GM18870 (cell line): ENCODE measurements at regions not wholly inside any gene's neighbourhood (a gene's known extent, or its start where the extent isn't known, plus 50 kb on each side); places are given as distances from the start of the nearest gene placed in this dataset.
"Not testable (repeated sequence)": the region's sequence is repeated elsewhere in the genome, so short reads cannot be mapped to it uniquely, and the experiment has no call there.

Experiments used
- ATAC-seq: cut with Tn5 transposase; IDR thresholded peaks from one replicate; pipeline ENCODE4 v1.9.1; 2021; ENCODE audit warnings: moderate library complexity; ENCODE audit not compliant: unreplicated experiment

DNA sequence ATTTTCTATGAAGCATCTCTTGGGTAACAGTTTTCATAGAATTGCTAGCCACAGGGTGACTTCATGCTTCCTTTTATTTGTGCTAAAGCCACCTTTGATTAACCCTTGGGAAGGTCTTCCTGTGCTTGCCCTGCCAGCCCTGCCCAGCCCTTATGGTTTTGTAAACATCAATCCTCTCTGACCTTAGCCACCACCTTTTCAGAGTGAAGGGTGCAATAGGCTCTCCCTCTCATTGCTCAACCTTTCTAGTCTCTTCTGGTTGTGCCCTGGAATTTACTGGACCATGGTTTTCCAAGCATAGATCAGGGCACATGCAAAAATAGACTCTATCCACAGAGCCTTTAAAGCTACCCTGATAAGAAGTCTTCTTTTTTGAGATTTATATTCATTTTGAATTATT, 77.7 kb upstream of the FRMD6 start:
- no peak for ATAC-seq

DNA sequence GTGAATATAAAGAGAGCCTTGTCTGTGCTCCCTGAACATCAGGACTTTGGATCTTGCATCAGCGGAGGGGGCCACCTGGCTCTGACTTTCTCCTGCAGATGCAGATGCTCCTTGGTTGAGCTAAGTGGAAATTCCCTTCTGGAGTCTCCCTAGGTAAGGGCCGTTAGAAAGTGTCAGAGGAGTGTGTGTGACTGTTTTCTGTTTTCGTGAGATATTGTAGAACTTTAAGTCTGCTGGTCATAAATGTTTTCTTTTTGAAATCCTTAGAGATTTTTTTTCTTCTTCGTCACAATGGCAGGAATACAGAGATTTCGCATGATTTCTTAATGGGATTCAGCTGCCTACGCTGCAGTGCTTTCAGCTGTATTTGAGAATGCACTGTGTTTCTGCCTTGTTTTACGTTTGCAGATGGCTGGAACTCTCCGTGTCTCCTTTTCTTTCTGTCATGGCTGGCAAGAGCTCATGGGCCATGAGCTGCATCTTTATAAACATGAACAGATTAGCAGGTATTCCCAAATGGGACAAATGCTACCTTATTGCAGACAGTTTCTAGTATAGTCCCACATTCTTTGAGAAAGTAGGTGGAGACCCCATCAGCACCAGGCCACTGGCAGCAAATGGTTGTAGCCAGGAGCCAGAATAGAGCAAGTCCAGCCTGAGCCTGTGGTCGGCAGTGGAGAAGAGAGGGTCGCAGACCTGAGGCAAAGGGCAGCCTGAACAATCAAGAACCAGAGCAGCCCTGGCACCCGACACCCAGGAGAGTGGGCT, 76.2 kb upstream of the FRMD6 start:
- ATAC-seq: no peak

DNA sequence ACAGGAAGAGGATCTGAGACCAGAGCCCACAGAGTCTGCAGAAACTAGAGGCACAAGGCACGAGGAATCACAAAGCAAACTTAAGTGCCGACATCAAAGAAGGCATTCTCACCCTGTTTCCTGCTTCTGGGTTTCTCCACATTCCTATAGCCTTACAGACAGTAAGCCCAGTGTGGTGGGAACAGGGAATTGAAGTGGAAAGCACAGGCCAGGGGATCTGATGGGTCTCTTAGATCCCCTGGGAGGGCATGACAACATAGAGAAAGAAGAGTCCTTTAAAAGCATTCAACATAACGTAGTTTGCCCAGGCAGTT, 75.6 kb upstream of the FRMD6 start:
- no peak for ATAC-seq

DNA sequence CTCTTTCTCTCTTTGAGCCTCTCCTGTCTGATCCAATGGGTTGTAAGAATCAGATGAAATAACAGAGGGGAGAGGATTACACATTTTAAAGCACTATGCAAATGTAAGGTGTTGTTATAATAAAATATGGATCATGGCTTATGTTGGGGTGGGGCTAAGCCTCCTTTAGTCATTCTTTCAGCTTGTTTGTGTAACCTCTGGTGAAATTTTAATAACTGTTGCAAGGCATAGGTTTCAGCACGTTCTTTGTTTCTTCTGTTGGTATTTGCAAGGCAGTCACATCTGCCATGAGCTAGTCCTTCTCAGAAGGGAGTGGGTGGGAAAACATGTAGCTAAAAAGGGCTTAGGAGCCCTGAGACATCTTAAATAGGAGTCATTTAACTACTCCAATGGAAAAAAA, 74.8 kb upstream of the FRMD6 start:
- ATAC-seq: no peak

DNA sequence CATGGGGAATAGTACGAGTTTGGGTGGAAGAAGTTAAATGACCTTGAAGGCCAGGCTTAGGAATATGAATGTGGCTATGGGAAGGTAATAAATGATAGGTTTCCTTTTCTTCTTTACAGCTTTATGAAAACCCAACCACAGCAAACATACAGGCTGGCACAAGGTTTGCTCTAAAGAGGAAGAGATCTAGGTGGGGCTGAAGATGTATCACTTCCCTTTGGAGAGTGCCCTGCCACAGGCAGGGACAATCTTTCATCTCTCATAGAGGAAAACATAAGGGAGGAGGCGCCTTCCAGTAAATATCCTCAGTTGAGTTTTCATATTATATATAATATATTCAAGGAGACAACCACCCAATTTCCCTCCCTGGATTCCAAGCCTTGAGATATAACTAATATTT, 72.9 kb upstream of the FRMD6 start:
- no peak for ATAC-seq

DNA sequence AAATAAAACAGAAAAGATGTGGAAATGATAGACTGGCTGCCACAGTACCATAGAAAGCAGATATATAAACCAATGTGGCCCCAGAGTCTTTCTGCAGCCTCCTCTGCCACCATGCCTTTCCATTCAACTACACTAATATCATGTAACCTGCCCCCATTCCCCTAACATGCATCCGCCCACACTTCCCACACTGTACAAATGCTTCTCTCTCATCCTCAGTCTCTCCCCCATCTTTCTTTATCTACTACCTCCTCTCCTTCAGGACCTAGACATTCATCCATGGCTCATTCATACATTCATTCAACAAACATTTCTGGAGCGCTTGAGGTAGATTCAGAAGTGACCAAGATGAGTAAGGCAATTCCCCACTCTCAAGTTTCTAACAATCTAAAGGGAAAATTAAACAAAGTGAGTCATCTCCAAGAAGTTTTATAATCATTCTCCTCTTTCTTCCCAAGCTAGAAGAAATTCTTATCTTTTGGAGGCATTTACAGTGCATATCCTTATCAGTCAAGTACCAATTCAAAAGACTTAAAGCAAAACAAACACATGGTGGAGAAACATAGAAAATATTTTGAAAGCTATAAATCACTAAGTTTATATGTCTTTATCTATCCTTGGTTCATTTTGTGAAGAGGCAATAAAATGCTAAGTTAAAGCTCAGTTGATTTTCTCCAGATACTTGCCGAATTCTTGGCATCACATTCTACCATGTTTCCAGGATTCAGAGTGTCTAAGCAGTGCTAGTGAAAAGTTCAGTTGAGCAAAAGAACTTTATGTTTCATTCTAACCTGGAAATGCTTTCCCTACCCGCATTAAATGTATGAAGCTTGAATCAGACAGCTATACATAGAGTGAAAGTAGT, 70.5 kb upstream of the FRMD6 start:
- ATAC-seq: no peak

DNA sequence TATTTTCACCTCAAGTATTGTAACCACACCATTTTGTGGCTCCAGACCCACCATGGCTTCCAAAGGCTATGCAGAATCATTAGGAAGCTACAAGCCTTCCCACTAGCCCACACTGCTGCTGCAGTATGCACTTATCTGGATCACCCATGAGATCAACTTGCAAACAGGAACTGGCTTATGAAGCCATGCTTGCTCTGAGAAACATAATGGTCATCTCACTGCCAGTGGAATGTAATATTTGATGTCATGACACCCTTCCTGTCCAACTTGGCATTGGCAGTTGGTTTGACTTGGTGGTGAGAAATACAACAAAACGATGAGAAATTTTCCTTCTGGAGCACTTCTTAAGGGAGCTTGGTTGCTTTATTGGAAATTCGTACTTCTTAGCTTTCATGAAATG, 69.3 kb upstream of the FRMD6 start:
- no peak for ATAC-seq

DNA sequence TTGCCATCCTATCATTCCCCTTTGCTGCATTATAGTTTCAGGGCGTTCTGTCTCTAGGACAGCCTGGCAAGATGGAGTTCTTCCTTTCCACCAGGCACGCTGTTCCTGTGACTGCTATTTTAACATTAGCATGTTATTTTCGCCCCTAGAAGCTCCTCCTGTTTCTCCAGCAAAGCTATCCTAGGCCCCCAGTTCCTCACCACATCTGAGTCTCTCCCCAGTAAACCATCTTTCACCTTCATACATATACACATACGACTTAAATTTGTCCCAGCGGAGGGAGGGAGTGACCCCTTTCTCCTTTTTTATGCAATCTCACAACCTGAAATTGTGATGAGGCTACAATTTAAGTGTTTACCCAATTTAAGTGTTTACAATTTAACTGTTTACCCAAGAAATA, 66.7 kb upstream of the FRMD6 start:
- no peak for ATAC-seq

DNA sequence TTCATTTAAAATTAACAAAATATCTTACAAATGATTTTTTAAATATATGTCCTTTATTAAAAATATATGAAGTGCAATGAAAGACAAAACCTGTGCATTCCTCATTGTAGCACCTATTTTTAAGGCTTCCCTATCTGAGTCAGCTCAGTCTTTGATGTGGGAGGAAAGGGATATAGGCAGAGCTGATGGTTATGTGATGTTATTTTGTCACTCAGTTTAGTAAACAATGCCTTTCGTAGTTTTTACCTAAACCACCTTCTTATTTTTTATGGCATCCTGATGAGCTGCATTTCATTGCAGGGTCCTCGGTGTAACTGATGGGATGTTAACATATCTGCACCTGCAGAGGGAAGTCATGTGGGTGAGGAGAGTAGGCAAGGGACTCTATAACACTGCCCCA, 58.9 kb upstream of the FRMD6 start:
- ATAC-seq: no peak

DNA sequence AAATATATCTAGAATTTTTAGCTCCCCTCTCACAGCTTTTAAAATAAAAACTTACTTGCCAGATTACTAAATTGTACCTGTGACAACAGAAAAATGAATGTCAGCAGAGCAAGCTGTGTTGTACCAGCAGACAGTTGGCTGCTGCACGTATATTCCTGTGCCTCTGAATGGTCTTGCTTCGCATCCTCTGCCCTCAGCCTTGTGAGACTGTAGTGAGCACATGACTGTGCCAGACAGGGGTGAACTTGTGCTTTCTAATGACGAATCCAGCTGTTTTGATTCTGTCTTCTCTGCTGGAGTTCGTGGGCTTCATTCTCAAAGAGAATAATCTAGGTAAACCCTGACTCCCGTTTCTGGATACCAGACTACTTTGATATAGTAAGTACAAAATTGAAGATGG, 58.3 kb upstream of the FRMD6 start:
- ATAC-seq: no peak

DNA sequence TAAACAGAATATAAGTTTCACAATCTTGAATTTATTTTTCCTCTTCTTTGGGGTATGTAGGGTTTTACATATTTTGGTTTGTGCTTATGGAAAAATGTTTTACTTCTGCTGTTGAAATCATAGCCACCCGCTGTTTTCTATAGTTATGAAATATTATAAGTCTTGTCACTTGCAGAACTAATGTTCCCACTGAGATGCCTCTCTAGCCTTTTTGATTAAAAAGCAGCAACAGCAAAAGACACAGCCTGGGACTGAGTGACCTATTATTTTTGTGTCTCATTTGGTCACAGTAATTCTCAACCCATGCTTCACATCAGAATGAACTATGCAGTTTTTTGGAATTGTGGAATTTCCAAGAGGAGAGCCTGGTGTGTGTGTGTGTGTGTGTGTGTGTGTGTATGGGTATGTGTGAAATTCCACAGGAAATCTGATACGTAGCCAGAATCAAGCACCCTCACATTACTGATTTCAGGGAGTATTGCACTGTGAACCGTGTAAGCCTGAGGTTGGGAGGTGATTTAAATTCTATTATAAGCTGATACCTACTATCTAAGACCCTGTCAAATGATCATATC, 55.7 kb upstream of the FRMD6 start:
- ATAC-seq: no peak

DNA sequence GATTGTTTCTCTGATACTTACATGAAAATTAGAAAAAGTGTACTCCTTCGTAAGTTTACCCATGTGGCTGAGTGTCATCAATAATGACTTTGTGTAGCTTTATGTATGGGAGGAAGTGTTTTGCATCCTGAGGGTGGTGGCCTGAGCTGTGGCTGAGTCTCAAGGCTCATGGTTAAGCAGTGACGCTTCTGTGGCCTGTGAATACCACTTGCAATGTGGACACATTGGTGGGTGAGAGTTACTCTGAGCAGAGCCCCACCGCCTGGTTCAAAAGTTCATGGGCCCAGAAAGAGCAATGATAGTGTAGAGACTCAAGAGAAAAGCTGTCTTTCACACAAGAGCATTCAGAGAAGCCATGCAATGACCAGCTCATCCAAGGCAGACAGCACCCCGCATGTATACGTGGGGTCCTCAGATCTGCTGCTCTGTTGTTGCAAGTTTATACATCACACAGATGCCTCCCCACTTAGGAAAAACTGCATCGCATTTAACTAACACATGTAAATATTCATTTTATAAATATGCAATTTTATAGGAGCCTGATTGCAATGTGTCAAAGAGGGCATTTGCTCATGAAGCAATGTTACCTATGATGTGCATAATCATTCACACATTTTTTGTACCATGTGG, 55.1 kb upstream of the FRMD6 start:
- ATAC-seq: no peak

DNA sequence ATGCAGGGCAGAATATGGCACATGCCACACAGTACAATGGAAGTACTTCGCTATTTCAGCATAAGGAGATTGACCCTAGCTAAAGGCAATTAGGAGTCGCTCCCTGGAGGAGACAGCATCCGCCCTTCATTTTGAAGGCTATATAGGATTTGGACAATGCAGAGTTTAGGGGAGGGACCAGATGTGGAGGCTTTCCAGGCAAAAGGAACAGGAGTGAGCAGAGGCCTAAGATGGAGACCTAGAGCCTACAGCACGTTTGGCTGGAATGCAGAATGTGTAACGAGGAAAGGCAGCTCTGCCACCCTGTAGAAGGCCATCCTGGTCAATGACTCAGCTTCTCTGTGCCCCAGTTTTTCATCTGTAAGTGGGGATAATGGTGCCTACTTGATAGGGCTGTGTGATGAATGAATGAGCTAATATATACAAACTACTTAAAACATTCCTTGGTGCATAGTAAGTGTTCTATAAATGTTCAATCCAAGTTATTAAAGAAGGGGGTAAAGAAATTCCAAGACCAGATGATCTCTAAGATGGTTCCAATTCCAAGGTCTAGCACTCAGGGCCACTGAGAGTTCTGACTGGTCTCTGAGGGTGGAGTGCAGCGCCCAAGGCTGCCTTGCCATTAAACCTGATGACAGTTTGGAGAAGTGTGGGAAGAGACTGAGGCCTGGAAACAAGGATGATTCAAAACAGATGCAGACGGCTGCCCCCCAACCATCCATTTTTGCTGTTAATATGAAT, 54.3 kb upstream of the FRMD6 start:
- ATAC-seq: no peak

DNA sequence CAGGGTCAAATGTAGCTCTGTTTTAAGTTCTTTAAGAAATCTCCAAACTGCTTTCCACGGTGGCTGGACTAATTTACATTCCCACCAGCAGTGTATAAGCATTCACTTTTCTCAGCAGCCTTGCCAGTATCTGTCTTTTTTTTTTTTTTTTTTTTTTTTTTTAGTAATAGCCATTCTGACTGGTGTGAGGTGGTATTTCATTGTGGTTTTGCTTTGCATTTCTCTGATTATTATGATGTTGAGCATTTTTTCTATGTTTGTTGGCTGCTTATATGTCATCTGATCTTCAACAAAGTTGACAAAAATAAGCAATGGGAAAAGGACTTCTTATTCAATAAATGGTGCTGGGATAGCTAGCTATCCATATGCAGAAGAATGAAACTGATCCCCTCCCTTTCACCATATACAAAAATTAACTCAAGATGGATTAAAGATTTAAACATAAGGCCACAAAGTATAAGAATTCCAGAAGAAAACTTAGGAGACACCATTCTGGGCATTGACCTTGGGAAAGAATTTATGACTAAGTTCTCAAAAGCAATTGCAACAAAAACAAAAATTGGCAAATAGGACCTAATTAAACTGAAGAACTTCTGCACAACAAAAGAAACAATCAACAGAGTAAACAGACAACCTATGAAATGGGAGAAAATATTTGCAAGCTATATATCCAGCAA, 52.6 kb upstream of the FRMD6 start:
- not testable (repeated sequence) for ATAC-seq

DNA sequence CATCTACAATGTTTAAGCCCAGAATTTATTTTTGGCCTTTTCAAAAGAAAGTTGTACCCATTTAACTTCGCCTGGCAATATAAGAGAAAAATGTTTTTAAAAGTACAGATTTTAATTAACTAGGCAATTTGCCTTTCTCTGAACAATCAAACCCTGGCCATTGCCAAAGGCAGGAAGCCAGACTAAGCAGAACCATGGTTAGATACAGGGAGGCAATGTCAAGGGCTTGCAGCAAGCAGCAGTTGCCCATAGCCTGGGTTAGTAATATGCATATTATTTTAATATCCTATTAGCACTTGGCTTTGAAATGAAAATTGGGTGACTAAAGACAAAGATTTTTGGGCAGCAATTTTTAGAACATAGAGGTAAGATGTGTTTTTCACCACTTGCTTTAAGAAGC, 51.1 kb upstream of the FRMD6 start:
- ATAC-seq: no peak
